IPS DF 6.9 (cell line): ENCODE measurements at regions not wholly inside any gene's neighbourhood (a gene's known extent, or its start where the extent isn't known, plus 50 kb on each side); places are given as distances from the start of the nearest gene placed in this dataset.

Experiments
- DNase-seq: peaks from one replicate; pipeline ENCODE4 v3.0.0-alpha.2; 2013; ENCODE audit warnings: low read depth, low spot score
- H3K27ac ChIP-seq: one replicate; pipeline ENCODE4 v1.5.1; 2013; ENCODE audit warnings: low read length, control low read depth
- H3K27me3 ChIP-seq: 2 replicates; pipeline ENCODE4 v1.6.1; 2013; ENCODE audit warnings: mild to moderate bottlenecking, low read length; ENCODE audit not compliant: control insufficient read depth, insufficient read depth
- H3K36me3 ChIP-seq: 2 replicates; pipeline ENCODE4 v1.6.1; 2013; ENCODE audit warnings: low read length; ENCODE audit not compliant: control insufficient read depth, insufficient read depth
- H3K4me1 ChIP-seq: 2 replicates; pipeline ENCODE4 v1.6.1; 2013; ENCODE audit warnings: low read length; ENCODE audit not compliant: control insufficient read depth, insufficient read depth
- H3K4me3 ChIP-seq: 2 replicates; pipeline ENCODE4 v1.5.1; 2013; ENCODE audit warnings: mild to moderate bottlenecking, low read length
- H3K9me3 ChIP-seq: 2 replicates; pipeline ENCODE4 v1.6.1; 2013; ENCODE audit warnings: low read length, inconsistent platforms; ENCODE audit not compliant: control insufficient read depth, insufficient read depth
- WGBS: extraction: QIAGEN DNeasy Blood & Tissue Kit; methylation state at CpG from one replicate; pipeline ENCODE4 v1.1.7; 2013; ENCODE audit warnings: mixed read lengths, missing lambda C conversion rate; ENCODE audit not compliant: insufficient read length, insufficient coverage; 5-methylcytosine and 5-hydroxymethylcytosine counted together

DNA sequence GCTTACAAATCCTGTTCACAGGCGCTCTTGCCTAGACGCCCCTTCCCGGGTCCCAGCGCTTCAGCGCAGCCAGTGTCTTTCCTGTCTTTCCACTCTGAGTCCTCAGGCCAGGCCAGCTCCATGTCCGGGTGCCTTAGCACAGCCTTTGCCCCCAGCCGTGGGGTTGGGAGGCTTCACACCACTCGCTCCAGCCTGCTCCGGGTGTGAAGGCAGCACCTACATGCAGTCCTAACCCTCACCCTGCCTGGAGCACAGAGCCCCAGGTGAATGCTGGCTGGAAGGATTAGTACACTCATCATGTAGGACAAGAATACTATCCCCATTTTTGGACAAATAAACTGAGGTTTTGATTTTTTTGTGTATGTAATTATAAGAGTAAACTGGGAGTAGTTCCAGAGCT lies 81.7 kb upstream of the TMEM72 start:
- no peaks in the 10 kb centered on the region for H3K27me3 ChIP-seq
- H3K4me1 ChIP-seq, result no peaks in the 10 kb centered on the region; the same call in 1 of the 2 replicates
- no peak overlapping the region for H3K4me3 ChIP-seq
- 0 out of 2 replicates have a peak, but pooled peaks cover 1% of the 10 kb centered on the region for H3K9me3 ChIP-seq
- H3K27ac ChIP-seq, result no peak overlapping the region
- no peak for DNase-seq
- WGBS, result no CpG with 5 or more reads among the region's 9 CpGs
- H3K36me3 ChIP-seq, result no peaks in the 10 kb centered on the region

DNA sequence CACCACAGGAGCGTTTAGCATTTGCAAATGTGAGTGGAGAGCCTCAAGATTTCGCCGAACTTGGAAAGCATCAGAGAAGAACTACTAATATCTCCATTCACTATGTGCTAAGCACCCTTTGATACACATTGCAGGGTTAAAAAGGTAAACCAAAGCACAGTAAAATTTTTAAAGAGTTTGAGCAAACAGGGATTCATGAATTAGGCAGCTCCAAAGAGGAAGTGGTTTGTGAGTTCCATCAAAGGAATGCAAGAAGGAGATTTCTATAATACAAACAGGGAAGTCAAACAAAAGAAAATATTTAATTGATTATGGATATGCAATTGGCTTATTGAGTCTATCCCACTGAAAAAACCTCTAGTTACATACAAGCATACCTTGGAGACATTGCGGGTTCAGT lies 81.1 kb upstream of the TMEM72 start:
- DNase-seq, result no peak
- H3K36me3 ChIP-seq, result no peaks in the 10 kb centered on the region
- no peaks in the 10 kb centered on the region for H3K27me3 ChIP-seq
- H3K27ac ChIP-seq, result no peak overlapping the region
- H3K9me3 ChIP-seq, result 0 out of 2 replicates have a peak, but pooled peaks cover 1% of the 10 kb centered on the region
- no peaks in the 10 kb centered on the region; the same call in 1 of the 2 replicates for H3K4me1 ChIP-seq
- H3K4me3 ChIP-seq, result no peak overlapping the region
- no CpG with 5 or more reads among the region's 4 CpGs for WGBS

DNA sequence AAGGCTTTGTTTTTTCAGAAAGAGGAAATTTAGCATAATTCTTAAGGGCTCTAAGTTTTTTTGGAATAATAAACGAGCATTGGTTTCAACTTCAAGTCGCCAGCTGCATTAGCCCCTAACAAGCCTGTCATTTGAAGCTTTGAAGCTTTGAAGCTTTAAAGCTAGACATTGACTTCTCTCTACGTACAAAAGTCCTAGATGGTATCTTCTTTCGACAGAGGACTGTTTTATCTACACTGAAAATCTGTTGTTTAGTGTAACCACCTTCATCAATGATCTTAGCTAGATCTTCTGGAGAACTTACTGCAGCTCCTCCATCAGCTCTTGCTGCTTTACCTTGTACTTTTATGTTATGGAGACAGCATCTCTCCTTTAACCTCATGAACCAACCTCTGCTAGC lies 79.6 kb upstream of the TMEM72 start:
- DNase-seq, result no peak
- Histone ChIP-seq H3K27ac (no peak overlapping the region), H3K4me3 (no peak overlapping the region), H3K27me3 (no peaks in the 10 kb centered on the region), H3K36me3 (no peaks in the 10 kb centered on the region), H3K9me3 (0 out of 2 replicates have a peak, but pooled peaks cover 1% of the 10 kb centered on the region), H3K4me1 (no peaks in the 10 kb centered on the region; the same call in 1 of the 2 replicates)
- WGBS, result no CpG with 5 or more reads among the region's 4 CpGs

DNA sequence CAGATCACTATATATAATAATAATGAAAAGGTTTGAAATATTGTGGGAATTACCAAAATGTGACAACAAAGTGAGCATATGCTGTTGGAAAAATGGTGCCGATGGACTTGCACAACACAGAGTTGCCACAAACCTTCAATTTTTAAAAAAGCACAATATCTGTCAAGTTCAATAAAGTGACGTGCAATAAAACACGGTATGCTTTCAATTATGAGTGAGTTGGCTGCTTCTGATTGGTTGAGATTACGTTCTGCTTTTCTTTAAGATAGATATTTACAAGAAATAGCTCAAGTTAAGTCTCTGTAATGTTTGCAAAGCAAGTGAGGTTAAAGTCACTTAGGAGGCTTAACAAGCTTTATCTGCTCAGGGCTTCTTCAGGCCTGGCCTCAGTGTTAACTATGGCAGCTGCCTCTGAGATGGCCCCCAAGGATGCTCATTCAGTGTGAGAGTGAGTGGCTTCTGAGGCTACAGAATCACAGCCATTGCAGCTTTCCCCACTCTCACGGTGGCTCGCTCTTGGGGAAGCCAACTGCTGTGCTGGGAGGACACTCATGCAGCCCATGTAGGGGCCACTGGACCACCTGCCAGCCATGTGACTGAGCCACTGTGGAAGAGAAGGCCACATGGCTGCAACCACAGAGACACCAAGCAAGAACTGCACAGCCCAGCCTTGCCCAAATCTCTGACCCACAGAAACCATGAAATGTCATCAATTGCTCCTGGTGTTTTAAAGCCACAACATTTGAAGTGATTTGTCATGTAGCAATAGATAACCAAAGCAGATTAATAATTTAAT lies 78.3 kb upstream of the TMEM72 start:
- no peak overlapping the region for H3K4me3 ChIP-seq
- H3K27ac ChIP-seq, result no peak overlapping the region
- WGBS, result no CpG with 5 or more reads among the region's 6 CpGs
- no peaks in the 10 kb centered on the region for H3K36me3 ChIP-seq
- 0 out of 2 replicates have a peak, but pooled peaks cover 1% of the 10 kb centered on the region for H3K9me3 ChIP-seq
- no peak for DNase-seq
- no peaks in the 10 kb centered on the region for H3K27me3 ChIP-seq
- no peaks in the 10 kb centered on the region; the same call in 1 of the 2 replicates for H3K4me1 ChIP-seq

DNA sequence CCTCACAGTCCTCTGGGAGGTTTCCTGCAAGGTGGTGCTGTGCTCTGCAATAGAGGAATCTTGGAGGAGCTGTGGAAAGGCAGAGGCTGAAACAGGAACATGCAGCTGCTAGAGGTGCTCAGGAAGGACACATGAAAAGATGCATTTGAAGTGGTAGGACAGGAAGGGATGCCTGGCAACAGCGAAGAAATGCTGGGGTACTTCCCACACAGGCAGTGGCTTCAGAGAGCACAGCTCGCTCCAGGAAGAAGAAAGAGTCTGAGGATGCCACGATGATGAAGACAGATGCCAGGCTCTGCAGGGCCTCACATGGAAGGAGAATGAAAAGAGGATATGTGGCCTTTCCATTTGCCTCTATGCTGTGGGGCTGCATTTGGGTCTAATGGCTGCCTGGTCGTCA lies 77.0 kb upstream of the TMEM72 start:
- no peaks in the 10 kb centered on the region for H3K27me3 ChIP-seq
- H3K36me3 ChIP-seq, result no peaks in the 10 kb centered on the region
- DNase-seq, result no peak
- H3K27ac ChIP-seq, result no peak overlapping the region
- H3K9me3 ChIP-seq, result 0 out of 2 replicates have a peak, but pooled peaks cover 1% of the 10 kb centered on the region
- WGBS, result no CpG with 5 or more reads among the region's 4 CpGs
- H3K4me3 ChIP-seq, result no peak overlapping the region
- no peaks in the 10 kb centered on the region for H3K4me1 ChIP-seq

DNA sequence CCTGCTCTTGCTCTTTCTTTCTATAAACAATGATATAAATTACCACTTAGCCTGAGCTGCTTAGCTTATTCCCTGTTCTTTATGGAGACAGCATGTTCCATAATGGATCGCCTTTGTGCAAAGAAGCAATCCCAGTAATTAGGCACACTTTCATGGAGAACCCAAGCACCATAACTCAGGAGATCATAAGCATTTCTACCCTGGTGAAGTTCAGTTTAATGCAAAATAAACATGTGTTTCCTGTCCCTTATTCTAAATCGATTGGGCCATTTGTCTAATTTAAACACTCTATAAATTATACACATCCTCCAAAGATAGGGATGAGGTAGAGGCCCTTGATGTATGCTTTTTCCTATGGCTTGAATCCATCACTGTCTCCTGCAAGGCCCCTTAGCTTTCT lies 75.8 kb upstream of the TMEM72 start:
- no peaks in the 10 kb centered on the region for H3K27me3 ChIP-seq
- H3K9me3 ChIP-seq, result 0 out of 2 replicates have a peak, but pooled peaks cover 1% of the 10 kb centered on the region
- no CpG with 5 or more reads among the region's 2 CpGs for WGBS
- no peaks in the 10 kb centered on the region for H3K4me1 ChIP-seq
- no peak overlapping the region for H3K4me3 ChIP-seq
- H3K36me3 ChIP-seq, result no peaks in the 10 kb centered on the region
- no peak overlapping the region for H3K27ac ChIP-seq
- no peak for DNase-seq

DNA sequence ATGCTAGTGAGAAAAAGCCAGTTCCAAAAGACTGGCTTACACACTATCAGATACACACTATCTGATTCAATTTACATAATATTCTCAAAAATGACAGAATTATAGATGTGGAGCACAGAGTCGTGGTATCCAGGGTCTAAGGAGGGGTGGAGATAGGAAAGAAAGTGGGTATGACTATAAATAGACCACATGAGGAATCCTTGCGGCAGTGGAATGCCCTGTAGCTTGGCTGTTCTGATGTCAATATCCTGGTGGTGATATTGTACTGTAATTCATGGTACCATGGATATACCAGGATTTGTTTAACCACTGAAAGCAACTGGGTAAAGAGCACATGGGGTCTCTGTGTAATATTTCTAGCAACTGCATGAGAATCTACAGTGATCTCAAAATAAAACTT lies 67.7 kb upstream of the TMEM72 start:
- no peaks in the 10 kb centered on the region for H3K9me3 ChIP-seq
- no peak overlapping the region for H3K4me3 ChIP-seq
- no peaks in the 10 kb centered on the region for H3K27me3 ChIP-seq
- no peaks in the 10 kb centered on the region for H3K36me3 ChIP-seq
- no CpG with 5 or more reads among the region's 2 CpGs for WGBS
- H3K4me1 ChIP-seq, result no peaks in the 10 kb centered on the region
- no peak overlapping the region for H3K27ac ChIP-seq
- DNase-seq, result no peak

DNA sequence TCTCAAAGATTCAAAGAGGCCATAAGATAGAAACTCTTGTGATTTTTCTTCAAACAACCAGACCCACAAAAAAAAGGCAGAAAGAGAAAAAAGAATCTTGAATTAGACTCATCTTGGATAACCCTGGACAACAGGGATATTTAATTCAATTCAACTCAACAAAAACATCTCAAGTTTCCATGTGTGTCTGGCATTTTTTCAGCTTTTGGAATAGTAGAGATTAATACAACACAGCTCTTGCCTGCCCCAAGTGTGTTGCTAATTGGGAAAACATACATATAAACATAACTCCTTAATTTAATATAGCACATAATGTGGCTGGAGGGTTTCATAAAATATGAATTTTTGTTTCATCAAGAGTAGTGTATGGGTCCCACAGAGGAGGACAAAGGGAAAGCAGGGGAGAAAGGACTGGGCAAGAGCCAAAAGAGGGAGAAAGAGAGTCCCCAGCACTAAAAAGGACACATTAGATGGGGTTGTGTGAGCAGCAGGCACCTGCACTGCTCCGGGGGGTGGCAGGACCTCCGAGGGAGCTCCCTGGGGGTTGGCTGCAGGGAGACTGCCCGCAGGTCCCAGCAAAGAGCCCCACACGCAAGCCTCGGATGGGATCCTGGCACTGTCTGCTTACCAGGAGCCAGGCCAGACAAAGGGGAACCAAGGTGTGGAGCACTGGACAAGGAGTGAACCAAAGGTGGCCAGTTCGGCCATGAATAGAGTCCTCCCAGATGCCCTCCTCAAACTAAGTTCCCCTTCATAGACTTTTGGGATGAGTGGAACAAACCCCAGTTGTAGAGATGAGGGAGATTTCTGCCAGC lies 65.6 kb upstream of the TMEM72 start:
- Histone ChIP-seq H3K27me3 (no peaks in the 10 kb centered on the region), H3K27ac (no peak overlapping the region), H3K36me3 (no peaks in the 10 kb centered on the region), H3K4me3 (no peak overlapping the region), H3K9me3 (no peaks in the 10 kb centered on the region), H3K4me1 (no peaks in the 10 kb centered on the region)
- DNase-seq, result no peak
- no CpG with 5 or more reads among the region's 6 CpGs for WGBS

DNA sequence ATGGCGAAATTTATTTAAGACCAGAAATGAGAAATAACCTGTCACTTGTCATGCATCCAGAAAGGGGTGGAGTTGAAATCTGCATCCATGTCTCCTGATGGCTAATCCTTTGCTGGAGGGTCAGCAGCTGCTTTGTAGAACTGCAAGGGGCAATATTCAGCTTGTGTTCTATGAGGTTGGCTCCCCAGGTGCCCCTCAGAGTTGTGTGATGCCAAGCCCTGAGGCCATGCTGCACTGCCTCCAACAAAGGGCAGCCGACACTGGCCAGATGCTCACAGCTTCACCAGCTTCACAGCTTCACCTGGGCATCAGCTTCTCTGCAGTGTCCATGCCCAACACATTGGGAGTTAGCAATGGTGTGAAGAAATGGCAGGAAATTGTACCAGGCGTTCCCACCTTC lies 64.0 kb upstream of the TMEM72 start:
- no peak for DNase-seq
- no peaks in the 10 kb centered on the region for H3K9me3 ChIP-seq
- H3K27me3 ChIP-seq, result no peaks in the 10 kb centered on the region
- H3K36me3 ChIP-seq, result no peaks in the 10 kb centered on the region
- no peaks in the 10 kb centered on the region for H3K4me1 ChIP-seq
- no peak overlapping the region for H3K4me3 ChIP-seq
- no peak overlapping the region for H3K27ac ChIP-seq
- no CpG with 5 or more reads among the region's 3 CpGs for WGBS

DNA sequence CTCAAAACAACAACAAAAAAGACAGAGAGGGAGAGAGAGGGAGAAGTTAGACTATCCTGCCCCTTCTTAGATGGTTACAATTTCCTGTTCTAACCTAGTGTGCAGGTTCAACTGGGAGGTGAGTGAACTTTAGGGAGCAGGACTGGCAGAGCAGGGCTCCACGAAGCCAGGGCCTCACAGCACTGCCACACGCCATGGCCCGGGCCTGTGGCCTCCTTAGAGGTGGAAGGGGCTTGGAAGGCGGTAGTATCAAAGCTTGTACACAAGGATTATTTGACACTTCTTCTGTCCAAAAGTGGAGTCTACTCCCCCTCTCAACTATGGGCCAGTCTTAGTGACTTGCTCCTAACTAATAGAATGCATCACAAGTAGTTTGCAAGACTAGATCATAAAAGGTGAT lies 62.9 kb upstream of the TMEM72 start:
- no CpG with 5 or more reads among the region's 4 CpGs for WGBS
- no peak for DNase-seq

More for the DNA sequence above, 62.9 kb upstream of the TMEM72 start:
- Histone ChIP-seq H3K9me3 (no peaks in the 10 kb centered on the region), H3K36me3 (no peaks in the 10 kb centered on the region), H3K27me3 (no peaks in the 10 kb centered on the region), H3K27ac (no peak overlapping the region), H3K4me1 (no peaks in the 10 kb centered on the region), H3K4me3 (no peak overlapping the region)
